DND-41 (cell line): ENCODE measurements at regions not wholly inside any gene's neighbourhood (a gene's known extent, or its start where the extent isn't known, plus 50 kb on each side); places are given as distances from the start of the nearest gene placed in this dataset.
"Not testable (repeated sequence)": the region's sequence is repeated elsewhere in the genome, so short reads cannot be mapped to it uniquely, and the experiment has no call there.

Source experiments
- EZH2 ChIP-seq: IDR thresholded peaks from 3 replicates; pipeline ENCODE4 v1.6.1; 2012; ENCODE audit warnings: borderline replicate concordance, low read depth, mild to moderate bottlenecking, moderate library complexity, low read length, inconsistent platforms; ENCODE audit not compliant: severe bottlenecking
- TF ChIP-seq, protein P1 (sequence below): IDR thresholded peaks from 2 replicates; pipeline ENCODE4 v1.5.1; 2012; ENCODE audit warnings: borderline replicate concordance, low read length, moderate library complexity, mild to moderate bottlenecking; ENCODE audit not compliant: poor library complexity, severe bottlenecking; ENCODE audit errors: extremely low read depth

- TF ChIP-seq, protein P1, sequence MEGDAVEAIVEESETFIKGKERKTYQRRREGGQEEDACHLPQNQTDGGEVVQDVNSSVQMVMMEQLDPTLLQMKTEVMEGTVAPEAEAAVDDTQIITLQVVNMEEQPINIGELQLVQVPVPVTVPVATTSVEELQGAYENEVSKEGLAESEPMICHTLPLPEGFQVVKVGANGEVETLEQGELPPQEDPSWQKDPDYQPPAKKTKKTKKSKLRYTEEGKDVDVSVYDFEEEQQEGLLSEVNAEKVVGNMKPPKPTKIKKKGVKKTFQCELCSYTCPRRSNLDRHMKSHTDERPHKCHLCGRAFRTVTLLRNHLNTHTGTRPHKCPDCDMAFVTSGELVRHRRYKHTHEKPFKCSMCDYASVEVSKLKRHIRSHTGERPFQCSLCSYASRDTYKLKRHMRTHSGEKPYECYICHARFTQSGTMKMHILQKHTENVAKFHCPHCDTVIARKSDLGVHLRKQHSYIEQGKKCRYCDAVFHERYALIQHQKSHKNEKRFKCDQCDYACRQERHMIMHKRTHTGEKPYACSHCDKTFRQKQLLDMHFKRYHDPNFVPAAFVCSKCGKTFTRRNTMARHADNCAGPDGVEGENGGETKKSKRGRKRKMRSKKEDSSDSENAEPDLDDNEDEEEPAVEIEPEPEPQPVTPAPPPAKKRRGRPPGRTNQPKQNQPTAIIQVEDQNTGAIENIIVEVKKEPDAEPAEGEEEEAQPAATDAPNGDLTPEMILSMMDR: not testable (repeated sequence)
- TF ChIP-seq EZH2: not testable (repeated sequence)
Observed at GRCh38 chr1:121082995-121083394, 101.1 kb downstream of the FAM72B start.
